GM12874 (cell line): ENCODE measurements at regions not wholly inside any gene's neighbourhood (a gene's known extent, or its start where the extent isn't known, plus 50 kb on each side); places are given as distances from the start of the nearest gene placed in this dataset.

Source experiments
- CTCF ChIP-seq: IDR thresholded peaks from 2 replicates; pipeline ENCODE4 v1.5.1; 2011; ENCODE audit warnings: low read depth, mild to moderate bottlenecking, control low read depth, low read length, moderate library complexity; ENCODE audit not compliant: insufficient read depth

- no peak for TF ChIP-seq CTCF
Measured at GRCh38 chr14:98270201-98270600, 1001.8 kb downstream of the BCL11B start.

- no peak for TF ChIP-seq CTCF
Measured at GRCh38 chr14:98274596-98274995, 997.4 kb downstream of the BCL11B start.

DNA sequence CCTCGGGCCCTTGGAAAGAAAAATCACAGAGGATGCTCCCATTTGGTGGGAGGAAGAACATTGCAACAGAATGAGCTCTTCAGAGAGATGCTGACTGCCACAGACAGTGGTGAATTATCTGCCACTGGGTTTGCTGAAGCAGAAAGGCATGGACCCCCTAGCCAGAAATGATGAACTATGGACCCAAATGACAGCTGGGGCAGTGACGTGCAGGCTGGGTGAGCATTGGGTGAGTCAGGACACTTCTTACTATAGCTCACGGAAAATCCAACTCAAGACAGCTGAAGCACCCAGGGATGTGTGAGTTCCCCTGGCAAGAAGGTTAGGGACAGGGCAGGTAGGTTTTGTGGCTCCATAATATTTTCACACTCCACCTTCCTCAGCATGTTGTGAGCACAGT, 993.2 kb downstream of the BCL11B start:
- no peak for TF ChIP-seq CTCF

DNA sequence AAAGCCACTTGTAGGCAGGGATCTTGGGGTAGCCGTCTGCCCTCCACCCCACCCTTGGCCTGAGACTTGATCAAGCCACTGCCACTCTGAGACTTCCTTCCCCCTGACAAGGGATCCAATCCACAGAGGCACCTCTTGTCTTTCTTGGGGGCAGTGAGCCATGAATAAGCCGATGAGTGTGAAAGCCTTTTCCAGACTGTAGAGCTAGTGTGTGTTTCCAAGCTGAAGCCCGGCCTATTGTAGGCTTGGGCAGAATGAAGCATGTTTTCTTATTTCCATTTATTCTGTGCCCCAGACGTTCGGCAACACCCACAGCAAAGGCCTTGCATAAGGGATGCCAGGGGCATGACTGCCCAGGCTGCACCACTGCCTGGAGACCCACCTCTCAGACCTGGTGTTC, 991.6 kb downstream of the BCL11B start:
- TF ChIP-seq CTCF = no peak

- no peak for TF ChIP-seq CTCF
Measured at GRCh38 chr14:98288825-98289224, 983.2 kb downstream of the BCL11B start.

DNA sequence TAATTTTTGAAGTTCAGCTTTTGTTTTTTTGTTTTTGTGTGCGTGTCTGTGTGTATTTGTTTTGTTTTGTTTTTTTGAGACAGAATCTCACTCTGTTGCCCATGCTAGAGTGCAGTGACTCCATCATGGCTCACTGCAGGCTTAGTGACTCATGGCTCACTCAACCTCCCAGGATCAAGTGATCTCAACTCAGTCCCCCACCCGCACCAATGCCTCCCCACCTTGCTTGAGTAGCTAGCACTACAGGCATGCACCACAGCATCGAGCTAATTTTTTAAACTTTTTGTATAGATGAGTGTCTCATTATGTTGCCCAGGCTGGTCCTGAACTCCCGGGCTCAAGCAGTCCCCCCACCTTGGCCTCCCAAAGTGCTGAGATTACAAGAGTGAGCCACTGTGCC, 981.4 kb downstream of the BCL11B start:
- TF ChIP-seq CTCF = no peak

- TF ChIP-seq CTCF = no peak
Measured at GRCh38 chr14:98292191-98292590, 979.8 kb downstream of the BCL11B start.

DNA sequence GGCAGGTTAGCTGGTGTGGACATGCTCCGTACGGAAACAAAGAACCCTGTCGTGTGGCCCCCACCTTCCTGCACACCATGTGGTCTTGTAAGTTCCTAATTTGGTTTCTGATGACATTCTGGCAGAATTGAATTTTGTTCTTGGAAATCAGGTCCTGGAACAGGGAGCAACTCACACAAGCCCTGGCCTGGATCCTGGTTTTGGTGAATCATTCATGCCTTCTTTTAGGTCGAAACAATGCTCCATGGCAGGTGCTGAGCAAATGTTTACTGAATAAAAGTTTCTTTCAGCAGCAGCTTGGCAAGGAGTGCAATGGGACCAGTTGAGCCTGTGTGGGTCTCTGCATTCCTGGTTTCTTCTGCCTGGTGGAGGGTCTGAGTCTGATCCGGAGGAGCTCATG, 978.4 kb downstream of the BCL11B start:
- TF ChIP-seq CTCF = no peak
